ENCODE measurements at regions not wholly inside any gene's neighbourhood (a gene's known extent, or its start where the extent isn't known, plus 50 kb on each side); places are given as distances from the start of the nearest gene placed in this dataset.

DNA sequence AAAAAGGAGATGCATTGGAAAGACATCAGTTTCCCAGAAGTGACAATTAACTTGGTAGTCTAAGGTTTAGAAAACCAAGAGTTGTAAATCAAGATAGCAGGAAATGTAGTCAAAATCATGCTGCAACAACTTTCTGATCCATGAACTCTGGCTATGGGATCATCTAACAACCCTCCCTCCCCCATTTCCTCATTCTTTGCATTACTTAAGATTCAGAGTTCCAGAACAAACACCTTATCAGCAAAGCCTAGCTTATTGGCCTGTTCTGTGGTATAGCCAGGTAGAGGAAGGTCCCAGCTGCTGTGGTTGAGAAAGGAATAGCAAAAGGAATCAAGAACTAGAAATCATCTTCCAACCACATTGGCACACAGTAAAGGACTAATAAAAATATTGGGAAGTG is 651.1 kb downstream of the METTL15 start:
- H3K4me1 ChIP-seq (ENCODE audit: insufficient read depth, low read length), result no peaks in the 10 kb centered on the region
- no peak overlapping the region for H3K4me2 ChIP-seq (ENCODE audit: insufficient read depth, low read length)
- H3K9me3 ChIP-seq (ENCODE audit: insufficient read depth, low read length, severe bottlenecking), result no peaks in the 10 kb centered on the region
- H3K36me3 ChIP-seq (ENCODE audit: insufficient read depth, low read length), result no peaks in the 10 kb centered on the region
- no peak overlapping the region for H3K9ac ChIP-seq (ENCODE audit: low read depth, low read length)
- H4K20me1 ChIP-seq (ENCODE audit: insufficient read depth, low read length), result no peaks in the 10 kb centered on the region
- no peaks in the 10 kb centered on the region for H3K79me2 ChIP-seq (ENCODE audit: insufficient read depth, low read length)
- no peaks in the 10 kb centered on the region for H3K27me3 ChIP-seq (ENCODE audit: insufficient read depth, low read length, poor library complexity)
- no peak overlapping the region for H3K4me3 ChIP-seq (ENCODE audit: low read depth in 1 of 2, low read length in 2 of 2)
- H3K27ac ChIP-seq (ENCODE audit: low read length), result no peak overlapping the region
- H2AFZ ChIP-seq (ENCODE audit: low read depth, low read length), result no peak overlapping the region
- TF ChIP-seq CTCF (IDR thresholded peaks at IDR 0.05; ENCODE audit: borderline replicate concordance, extremely low read depth, low read length, poor library complexity, severe bottlenecking) (no peak), EZH2 (IDR thresholded peaks at IDR 0.05; ENCODE audit: borderline replicate concordance, low read depth, low read length, severe bottlenecking) (no peak)
- no peak for ATAC-seq (ENCODE audit: insufficient read depth, low read depth)
- no peak for DNase-seq

- Histone ChIP-seq H3K36me3 (ENCODE audit: insufficient read depth, low read length) (no peaks in the 10 kb centered on the region), H3K27me3 (ENCODE audit: insufficient read depth, low read length, poor library complexity) (no peaks in the 10 kb centered on the region), H4K20me1 (ENCODE audit: insufficient read depth, low read length) (no peaks in the 10 kb centered on the region), H3K9ac (ENCODE audit: low read depth, low read length) (no peak overlapping the region), H3K4me2 (ENCODE audit: insufficient read depth, low read length) (no peak overlapping the region), H3K4me3 (ENCODE audit: low read depth in 1 of 2, low read length in 2 of 2) (no peak overlapping the region), H3K79me2 (ENCODE audit: insufficient read depth, low read length) (no peaks in the 10 kb centered on the region), H3K27ac (ENCODE audit: low read length) (no peak overlapping the region), H3K4me1 (ENCODE audit: insufficient read depth, low read length) (no peaks in the 10 kb centered on the region), H3K9me3 (ENCODE audit: insufficient read depth, low read length, severe bottlenecking) (no peaks in the 10 kb centered on the region), H2AFZ (ENCODE audit: low read depth, low read length) (no peak overlapping the region)
- no peak for DNase-seq
- TF ChIP-seq CTCF (IDR thresholded peaks at IDR 0.05; ENCODE audit: borderline replicate concordance, extremely low read depth, low read length, poor library complexity, severe bottlenecking), result no peak
- TF ChIP-seq EZH2 (IDR thresholded peaks at IDR 0.05; ENCODE audit: borderline replicate concordance, low read depth, low read length, severe bottlenecking), result no peak
- no peak for ATAC-seq (ENCODE audit: insufficient read depth, low read depth)
These were observed 649.7 kb downstream of the METTL15 start for GRCh38 chr11:28757725-28758515.

GRCh38 chr11:28756977-28757376 is 648.8 kb downstream of the METTL15 start:
- H3K27ac ChIP-seq (ENCODE audit: low read length), result no peak overlapping the region
- TF ChIP-seq EZH2 (IDR thresholded peaks at IDR 0.05; ENCODE audit: borderline replicate concordance, low read depth, low read length, severe bottlenecking), result no peak
- no peak for TF ChIP-seq CTCF (IDR thresholded peaks at IDR 0.05; ENCODE audit: borderline replicate concordance, extremely low read depth, low read length, poor library complexity, severe bottlenecking)
- no peaks in the 10 kb centered on the region for H3K4me1 ChIP-seq (ENCODE audit: insufficient read depth, low read length)
- no peak overlapping the region for H3K9ac ChIP-seq (ENCODE audit: low read depth, low read length)
- H4K20me1 ChIP-seq (ENCODE audit: insufficient read depth, low read length), result no peaks in the 10 kb centered on the region
- no peak overlapping the region for H2AFZ ChIP-seq (ENCODE audit: low read depth, low read length)
- H3K79me2 ChIP-seq (ENCODE audit: insufficient read depth, low read length), result no peaks in the 10 kb centered on the region
- H3K9me3 ChIP-seq (ENCODE audit: insufficient read depth, low read length, severe bottlenecking), result no peaks in the 10 kb centered on the region
- DNase-seq (no peak), ATAC-seq (ENCODE audit: insufficient read depth, low read depth) (no peak)
- no peaks in the 10 kb centered on the region for H3K27me3 ChIP-seq (ENCODE audit: insufficient read depth, low read length, poor library complexity)
- no peak overlapping the region for H3K4me2 ChIP-seq (ENCODE audit: insufficient read depth, low read length)
- H3K36me3 ChIP-seq (ENCODE audit: insufficient read depth, low read length), result no peaks in the 10 kb centered on the region
- no peak overlapping the region for H3K4me3 ChIP-seq (ENCODE audit: low read depth in 1 of 2, low read length in 2 of 2)

All from DND-41 (cell line).